Neural progenitor cell (in vitro differentiated cells): ENCODE measurements at regions not wholly inside any gene's neighbourhood (a gene's known extent, or its start where the extent isn't known, plus 50 kb on each side); places are given as distances from the start of the nearest gene placed in this dataset.

Source experiments
- DNase-seq: peaks from one replicate; pipeline ENCODE4 v3.0.0-alpha.2; 2016; ENCODE audit warnings: low spot score
- H2AFZ ChIP-seq: fragments of 200-600 bp; sonication (generic); replicated peaks from 2 replicates; pipeline ENCODE4 v1.6.1; 2016; ENCODE audit warnings: antibody characterized with exemption
- H3F3A ChIP-seq: fragments of 200-600 bp; sonication (generic); 2 replicates; pipeline ENCODE4 v1.6.1; 2016; ENCODE audit warnings: antibody characterized with exemption, low read depth
- H3K27ac ChIP-seq: fragments of 200-600 bp; sonication (generic); 2 replicates; pipeline ENCODE4 v1.5.1; 2016; ENCODE audit warnings: mild to moderate bottlenecking
- H3K27me3 ChIP-seq: fragments of 200-600 bp; sonication (generic); 2 replicates; pipeline ENCODE4 v1.6.1; 2016; ENCODE audit warnings: mild to moderate bottlenecking, moderate library complexity
- H3K36me3 ChIP-seq: fragments of 200-600 bp; sonication (generic); 2 replicates; pipeline ENCODE4 v1.5.1; 2016
- H3K4me1 ChIP-seq: fragments of 200-600 bp; sonication (generic); 2 replicates; pipeline ENCODE4 v1.6.1; 2016; ENCODE audit warnings: mixed run types
- H3K4me2 ChIP-seq: fragments of 200-600 bp; sonication (generic); 2 replicates; pipeline ENCODE4 v1.6.1; 2016
- H3K4me3 ChIP-seq: fragments of 200-600 bp; sonication (generic); 2 replicates; pipeline ENCODE4 v1.5.1; 2016
- H3K79me2 ChIP-seq: fragments of 200-600 bp; sonication (generic); 2 replicates; pipeline ENCODE4 v1.6.1; 2016; ENCODE audit warnings: low read depth
- H3K9ac ChIP-seq: fragments of 200-600 bp; sonication (generic); 2 replicates; pipeline ENCODE4 v1.6.1; 2016
- H3K9me3 ChIP-seq: fragments of 200-600 bp; sonication (generic); 2 replicates; pipeline ENCODE4 v1.5.1; 2016; ENCODE audit warnings: low read depth
- H4K20me1 ChIP-seq: fragments of 200-600 bp; sonication (generic); 2 replicates; pipeline ENCODE4 v1.6.1; 2016; ENCODE audit warnings: low read depth
- H3K27ac Mint-ChIP-seq: 3 replicates; pipeline ENCODE4 v1.8.0; 2021; ENCODE audit warnings: mixed read lengths
- H3K27me3 Mint-ChIP-seq: 2 replicates; pipeline ENCODE4 v1.8.0; 2022; ENCODE audit warnings: low read depth, mild to moderate bottlenecking, inconsistent platforms, moderate library complexity, mixed read lengths; ENCODE audit not compliant: insufficient read depth
- H3K36me3 Mint-ChIP-seq: 3 replicates; pipeline ENCODE4 v1.8.0; 2021; ENCODE audit warnings: mixed read lengths
- H3K4me1 Mint-ChIP-seq: 3 replicates; pipeline ENCODE4 v1.8.0; 2021; ENCODE audit warnings: mixed read lengths
- H3K4me3 Mint-ChIP-seq: 3 replicates; pipeline ENCODE4 v1.8.0; 2021; ENCODE audit warnings: mild to moderate bottlenecking, moderate library complexity, mixed read lengths
- H3K9me3 Mint-ChIP-seq: 3 replicates; pipeline ENCODE4 v1.8.0; 2020; ENCODE audit warnings: mixed read lengths
- CTCF ChIP-seq: fragments of 200-600 bp; sonication (generic); IDR thresholded peaks from 2 replicates; pipeline ENCODE4 v1.5.1; 2017; ENCODE audit warnings: antibody characterized with exemption, mild to moderate bottlenecking
- EZH2 ChIP-seq: fragments of 200-600 bp; sonication (generic); IDR thresholded peaks from 2 replicates; pipeline ENCODE4 v1.6.1; 2017; ENCODE audit warnings: antibody characterized with exemption, mild to moderate bottlenecking, moderate library complexity
- EZH2phosphoT487 ChIP-seq: fragments of 200-600 bp; sonication (generic); IDR thresholded peaks from 2 replicates; pipeline ENCODE4 v1.6.1; 2017; ENCODE audit warnings: antibody characterized with exemption

GRCh38 chr6:90948540-90948939 is 361.7 kb upstream of the MAP3K7 start:
- TF ChIP-seq EZH2phosphoT487 (no peak), CTCF (no peak), EZH2 (no peak)
- Mint-ChIP-seq H3K27me3 (no peaks in the 10 kb centered on the region), H3K27ac (no peak overlapping the region), H3K36me3 (no peaks in the 10 kb centered on the region), H3K4me1 (no peaks in the 10 kb centered on the region), H3K4me3 (no peak overlapping the region), H3K9me3 (no peaks in the 10 kb centered on the region)
- no peak overlapping the region for H2AFZ ChIP-seq
- H3K36me3 ChIP-seq: no peaks in the 10 kb centered on the region
- H3K27ac ChIP-seq: no peak overlapping the region
- no peaks in the 10 kb centered on the region for H3K27me3 ChIP-seq
- peaks cover under 1% of the 10 kb centered on the region for H3K4me1 ChIP-seq
- H3K9ac ChIP-seq: no peak overlapping the region
- H4K20me1 ChIP-seq: no peaks in the 10 kb centered on the region
- H3K9me3 ChIP-seq: peaks cover 4% of the 10 kb centered on the region
- DNase-seq: no peak
- H3K4me3 ChIP-seq: no peak overlapping the region
- H3K4me2 ChIP-seq: no peak overlapping the region
- H3F3A ChIP-seq: no peaks in the 10 kb centered on the region
- no peaks in the 10 kb centered on the region for H3K79me2 ChIP-seq

- Histone ChIP-seq H3K27me3 (no peaks in the 10 kb centered on the region), H3K27ac (no peak overlapping the region), H3K9me3 (no peaks in the 10 kb centered on the region), H3K4me2 (no peak overlapping the region), H3F3A (no peaks in the 10 kb centered on the region), H3K4me1 (peaks cover 6% of the 10 kb centered on the region), H2AFZ (no peak overlapping the region), H3K36me3 (no peaks in the 10 kb centered on the region), H4K20me1 (no peaks in the 10 kb centered on the region), H3K9ac (no peak overlapping the region), H3K79me2 (no peaks in the 10 kb centered on the region), H3K4me3 (no peak overlapping the region)
- TF ChIP-seq EZH2phosphoT487 (no peak), EZH2 (no peak), CTCF (no peak)
- Mint-ChIP-seq H3K4me3 (no peak overlapping the region), H3K4me1 (no peaks in the 10 kb centered on the region), H3K27ac (no peak overlapping the region), H3K9me3 (no peaks in the 10 kb centered on the region), H3K27me3 (no peaks in the 10 kb centered on the region), H3K36me3 (no peaks in the 10 kb centered on the region)
- no peak for DNase-seq
Observed at GRCh38 chr6:90947184-90948064, 360.6 kb upstream of the MAP3K7 start.

- Histone ChIP-seq H3F3A (no peaks in the 10 kb centered on the region), H3K36me3 (no peaks in the 10 kb centered on the region), H3K4me1 (peaks cover 6% of the 10 kb centered on the region), H3K4me2 (no peak overlapping the region), H3K4me3 (no peak overlapping the region), H3K27me3 (no peaks in the 10 kb centered on the region), H3K27ac (no peak overlapping the region), H2AFZ (no peak overlapping the region), H3K9me3 (no peaks in the 10 kb centered on the region), H3K79me2 (no peaks in the 10 kb centered on the region), H4K20me1 (no peaks in the 10 kb centered on the region), H3K9ac (no peak overlapping the region)
- TF ChIP-seq EZH2: no peak
- no peak for DNase-seq
- Mint-ChIP-seq H3K27me3 (no peaks in the 10 kb centered on the region), H3K4me3 (no peak overlapping the region), H3K9me3 (no peaks in the 10 kb centered on the region), H3K36me3 (no peaks in the 10 kb centered on the region), H3K4me1 (no peaks in the 10 kb centered on the region), H3K27ac (no peak overlapping the region)
Observed at GRCh38 chr6:90941885-90942284, 355.0 kb upstream of the MAP3K7 start.

GRCh38 chr6:90940812-90941481 is 354.1 kb upstream of the MAP3K7 start:
- H3K9me3 Mint-ChIP-seq: no peaks in the 10 kb centered on the region
- Histone ChIP-seq H2AFZ (no peak overlapping the region), H3K9me3 (no peaks in the 10 kb centered on the region), H3K27me3 (no peaks in the 10 kb centered on the region), H4K20me1 (no peaks in the 10 kb centered on the region), H3K27ac (no peak overlapping the region), H3K4me1 (peaks cover 6% of the 10 kb centered on the region), H3K4me2 (no peak overlapping the region), H3K9ac (no peak overlapping the region), H3F3A (no peaks in the 10 kb centered on the region), H3K36me3 (no peaks in the 10 kb centered on the region), H3K4me3 (no peak overlapping the region), H3K79me2 (no peaks in the 10 kb centered on the region)
- TF ChIP-seq EZH2phosphoT487: no peak
- no peak for TF ChIP-seq EZH2
- TF ChIP-seq CTCF: peak; percentile 74
- no peaks in the 10 kb centered on the region for H3K36me3 Mint-ChIP-seq
- H3K4me3 Mint-ChIP-seq: no peak overlapping the region
- no peaks in the 10 kb centered on the region for H3K27me3 Mint-ChIP-seq
- H3K27ac Mint-ChIP-seq: no peak overlapping the region
- DNase-seq: peak; percentile 51
- no peaks in the 10 kb centered on the region for H3K4me1 Mint-ChIP-seq
